ENCODE measurements at regions not wholly inside any gene's neighbourhood (a gene's known extent, or its start where the extent isn't known, plus 50 kb on each side); places are given as distances from the start of the nearest gene placed in this dataset.
"Not testable (repeated sequence)": the region's sequence is repeated elsewhere in the genome, so short reads cannot be mapped to it uniquely, and the experiment has no call there.

- Histone ChIP-seq H3K9ac (replicated peaks; ENCODE audit: extremely low read depth, insufficient read depth, low read length) (no peak overlapping the region), H3K4me1 (ENCODE audit: control insufficient read depth, extremely low read depth, insufficient read depth, low read length) (no peaks in the 10 kb centered on the region), H3K27ac (ENCODE audit: insufficient read depth, low read depth, low read length) (no peak overlapping the region), H3K79me2 (ENCODE audit: control insufficient read depth, insufficient read depth, low read length) (no peaks in the 10 kb centered on the region), H4K20me1 (replicated peaks; ENCODE audit: control insufficient read depth, extremely low read depth, insufficient read depth, low read length) (no peaks in the 10 kb centered on the region), H2AFZ (ENCODE audit: low read depth, low read length) (no peak overlapping the region), H3K36me3 (ENCODE audit: control insufficient read depth in 2 of 2, extremely low read depth in 1 of 2, insufficient read depth in 2 of 2, low read length in 2 of 2) (no peaks in the 10 kb centered on the region), H3K27me3 (ENCODE audit: control insufficient read depth in 2 of 2, insufficient read depth in 2 of 2, low read length in 2 of 2) (no peaks in the 10 kb centered on the region), H3K9me3 (replicated peaks; ENCODE audit: control insufficient read depth, insufficient read depth, low read length) (peaks cover 14% of the 10 kb centered on the region), H3K4me2 (ENCODE audit: insufficient read depth, low read length) (no peak overlapping the region), H3K4me3 (replicated peaks in 1 of 3; ENCODE audit: insufficient read depth in 1 of 3, low read depth in 1 of 3, low read length in 3 of 3) (no peak overlapping the region), H3K9me1 (replicated peaks; ENCODE audit: control insufficient read depth, extremely low read depth, insufficient read depth, low read length) (no peaks in the 10 kb centered on the region)
- POLR2A ChIA-PET: no interaction called here
- FAIRE-seq (no peak), DNase-seq (ENCODE audit: low read depth, low spot score) (no peak)
- no TSS peak for BruUV-seq (replicated peaks)
- CTCF ChIA-PET: no interaction called here
- TF ChIP-seq MAX (IDR thresholded peaks at IDR 0.05; ENCODE audit: insufficient read depth, insufficient read length): no peak
- intact Hi-C loops (cut with micrococcal nuclease): no loop called here
- dilution Hi-C loops (cut with MboI; ENCODE audit: extremely low pct_ligation_motif_present, low sequenced_read_pairs): no loop called here
These were observed 111.3 kb upstream of the GOLGA6L6 start for GRCh38 chr15:20652914-20653313.

- POLR2A ChIA-PET; H3K27ac ChIP-seq (ENCODE audit: insufficient read depth, low read depth, low read length); H3K9me1 ChIP-seq (replicated peaks; ENCODE audit: control insufficient read depth, extremely low read depth, insufficient read depth, low read length); intact Hi-C loops (cut with micrococcal nuclease); H3K36me3 ChIP-seq (ENCODE audit: control insufficient read depth in 2 of 2, extremely low read depth in 1 of 2, insufficient read depth in 2 of 2, low read length in 2 of 2); DNase-seq (ENCODE audit: low read depth, low spot score); H4K20me1 ChIP-seq (replicated peaks; ENCODE audit: control insufficient read depth, extremely low read depth, insufficient read depth, low read length); dilution Hi-C loops (cut with MboI; ENCODE audit: extremely low pct_ligation_motif_present, low sequenced_read_pairs); CTCF ChIA-PET; BruUV-seq (replicated peaks); H3K4me1 ChIP-seq (ENCODE audit: control insufficient read depth, extremely low read depth, insufficient read depth, low read length); H3K4me2 ChIP-seq (ENCODE audit: insufficient read depth, low read length); H3K9ac ChIP-seq (replicated peaks; ENCODE audit: extremely low read depth, insufficient read depth, low read length); FAIRE-seq; H3K4me3 ChIP-seq (replicated peaks in 1 of 3; ENCODE audit: insufficient read depth in 1 of 3, low read depth in 1 of 3, low read length in 3 of 3); H3K79me2 ChIP-seq (ENCODE audit: control insufficient read depth, insufficient read depth, low read length); H2AFZ ChIP-seq (ENCODE audit: low read depth, low read length); H3K27me3 ChIP-seq (ENCODE audit: control insufficient read depth in 2 of 2, insufficient read depth in 2 of 2, low read length in 2 of 2): not testable (repeated sequence)
- H3K9me3 ChIP-seq (replicated peaks; ENCODE audit: control insufficient read depth, insufficient read depth, low read length): peaks cover 19% of the 10 kb centered on the region
These were observed 106.9 kb upstream of the GOLGA6L6 start for GRCh38 chr15:20648402-20648975.
